Activated naive CD8-positive, alpha-beta T cell (primary cell): ENCODE measurements at regions not wholly inside any gene's neighbourhood (a gene's known extent, or its start where the extent isn't known, plus 50 kb on each side); places are given as distances from the start of the nearest gene placed in this dataset.
A peak's percentile ranks its signal among the peaks of the same experiment; 100 is the strongest.

Source experiments
- H3K27ac Mint-ChIP-seq: one replicate; pipeline ENCODE4 v1.8.0; 2021; ENCODE audit warnings: mixed read lengths
- H3K27me3 Mint-ChIP-seq: one replicate; pipeline ENCODE4 v1.8.0; 2021; ENCODE audit warnings: mixed read lengths
- H3K36me3 Mint-ChIP-seq: one replicate; pipeline ENCODE4 v1.8.0; 2021; ENCODE audit warnings: mixed read lengths
- H3K4me1 Mint-ChIP-seq: one replicate; pipeline ENCODE4 v1.8.0; 2021; ENCODE audit warnings: low read depth, mixed read lengths
- H3K4me3 Mint-ChIP-seq: one replicate; pipeline ENCODE4 v1.8.0; 2021; ENCODE audit warnings: mild to moderate bottlenecking, mixed read lengths
- H3K9me3 Mint-ChIP-seq: one replicate; pipeline ENCODE4 v1.8.0; 2021; ENCODE audit warnings: low read depth, mixed read lengths

GRCh38 chr7:96484091-96484490 is 162.2 kb upstream of the SLC25A13 start:
- H3K4me3 Mint-ChIP-seq = no peak overlapping the region
- peaks cover 2% of the 10 kb centered on the region for H3K4me1 Mint-ChIP-seq
- H3K9me3 Mint-ChIP-seq = no peaks in the 10 kb centered on the region
- H3K36me3 Mint-ChIP-seq = no peaks in the 10 kb centered on the region
- H3K27ac Mint-ChIP-seq = no peak overlapping the region
- H3K27me3 Mint-ChIP-seq = no peaks in the 10 kb centered on the region

DNA sequence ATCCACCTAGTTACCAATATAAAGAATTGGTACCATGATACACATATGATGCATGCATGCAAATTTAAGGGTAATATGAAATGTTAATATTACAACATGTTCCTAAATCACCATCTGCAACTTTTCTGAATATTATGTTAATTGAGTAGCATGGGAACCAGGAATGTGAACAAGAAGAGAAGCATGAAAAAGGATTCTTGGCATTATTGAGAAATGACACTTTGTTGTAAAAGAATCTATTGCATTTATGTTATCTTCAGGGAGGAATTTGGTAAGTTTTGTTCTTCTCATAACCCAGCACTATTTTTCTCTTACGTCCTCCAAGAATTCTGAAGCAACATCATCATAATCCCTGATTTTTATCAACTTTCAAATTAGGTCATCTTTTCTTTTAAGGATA is 159.9 kb upstream of the SLC25A13 start:
- Mint-ChIP-seq H3K4me1 (peaks cover 9% of the 10 kb centered on the region), H3K4me3 (no peak overlapping the region), H3K9me3 (no peaks in the 10 kb centered on the region), H3K27ac (no peak overlapping the region), H3K27me3 (no peaks in the 10 kb centered on the region), H3K36me3 (no peaks in the 10 kb centered on the region)

- H3K4me1 Mint-ChIP-seq = peaks cover 9% of the 10 kb centered on the region
- no peaks in the 10 kb centered on the region for H3K36me3 Mint-ChIP-seq
- H3K9me3 Mint-ChIP-seq = no peaks in the 10 kb centered on the region
- peak overlapping the region; percentile 42 for H3K4me3 Mint-ChIP-seq
- H3K27me3 Mint-ChIP-seq = peaks cover 1% of the 10 kb centered on the region
- H3K27ac Mint-ChIP-seq = no peak overlapping the region
Observed at GRCh38 chr7:96479015-96479645, 157.2 kb upstream of the SLC25A13 start.

GRCh38 chr7:96471606-96472005 is 149.7 kb upstream of the SLC25A13 start:
- Mint-ChIP-seq H3K27ac (no peak overlapping the region), H3K4me1 (peaks cover 9% of the 10 kb centered on the region), H3K9me3 (no peaks in the 10 kb centered on the region), H3K4me3 (no peak overlapping the region), H3K27me3 (peaks cover 3% of the 10 kb centered on the region), H3K36me3 (no peaks in the 10 kb centered on the region)

- H3K27ac Mint-ChIP-seq = no peak overlapping the region
- H3K36me3 Mint-ChIP-seq = no peaks in the 10 kb centered on the region
- no peaks in the 10 kb centered on the region for H3K9me3 Mint-ChIP-seq
- no peak overlapping the region for H3K4me3 Mint-ChIP-seq
- H3K4me1 Mint-ChIP-seq = no peaks in the 10 kb centered on the region
- H3K27me3 Mint-ChIP-seq = peaks cover 4% of the 10 kb centered on the region
Observed at GRCh38 chr7:96452146-96452545, 130.2 kb upstream of the SLC25A13 start.

GRCh38 chr7:96449094-96449493 is 127.2 kb upstream of the SLC25A13 start:
- H3K9me3 Mint-ChIP-seq = no peaks in the 10 kb centered on the region
- H3K36me3 Mint-ChIP-seq = no peaks in the 10 kb centered on the region
- H3K4me3 Mint-ChIP-seq = no peak overlapping the region
- H3K27me3 Mint-ChIP-seq = peaks cover 4% of the 10 kb centered on the region
- H3K27ac Mint-ChIP-seq = no peak overlapping the region
- no peaks in the 10 kb centered on the region for H3K4me1 Mint-ChIP-seq

- Mint-ChIP-seq H3K27me3 (peaks cover 4% of the 10 kb centered on the region), H3K9me3 (no peaks in the 10 kb centered on the region), H3K4me3 (no peak overlapping the region), H3K36me3 (no peaks in the 10 kb centered on the region), H3K27ac (no peak overlapping the region), H3K4me1 (no peaks in the 10 kb centered on the region)
Observed at GRCh38 chr7:96447109-96447645, 125.3 kb upstream of the SLC25A13 start.

- H3K4me1 Mint-ChIP-seq = no peaks in the 10 kb centered on the region
- H3K36me3 Mint-ChIP-seq = no peaks in the 10 kb centered on the region
- H3K27me3 Mint-ChIP-seq = peaks cover 3% of the 10 kb centered on the region
- H3K9me3 Mint-ChIP-seq = no peaks in the 10 kb centered on the region
- H3K27ac Mint-ChIP-seq = no peak overlapping the region
- no peak overlapping the region for H3K4me3 Mint-ChIP-seq
Observed at GRCh38 chr7:96441436-96442084, 119.7 kb upstream of the SLC25A13 start.

DNA sequence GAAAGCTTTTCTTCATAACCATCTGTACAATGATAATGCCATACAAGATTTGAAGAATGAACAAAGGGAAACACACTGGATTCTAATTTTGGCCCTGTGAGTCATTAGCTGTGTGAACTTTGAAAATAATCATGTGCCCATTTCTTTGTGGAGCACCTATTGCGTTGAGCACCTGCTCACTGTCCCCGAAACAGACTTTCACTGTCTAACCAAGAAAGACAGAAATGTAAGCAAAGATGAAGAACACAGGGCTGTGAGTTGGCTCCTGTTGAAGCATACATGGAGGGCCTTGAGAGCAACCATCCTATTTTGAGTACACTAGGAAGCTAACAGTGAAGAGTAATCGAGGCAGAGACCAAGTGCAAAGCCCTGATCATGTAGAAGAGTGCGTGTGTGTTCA is 118.4 kb upstream of the SLC25A13 start:
- H3K4me1 Mint-ChIP-seq = no peaks in the 10 kb centered on the region
- no peak overlapping the region for H3K4me3 Mint-ChIP-seq
- H3K27me3 Mint-ChIP-seq = peaks cover 6% of the 10 kb centered on the region
- H3K27ac Mint-ChIP-seq = no peak overlapping the region
- no peaks in the 10 kb centered on the region for H3K36me3 Mint-ChIP-seq
- H3K9me3 Mint-ChIP-seq = no peaks in the 10 kb centered on the region

DNA sequence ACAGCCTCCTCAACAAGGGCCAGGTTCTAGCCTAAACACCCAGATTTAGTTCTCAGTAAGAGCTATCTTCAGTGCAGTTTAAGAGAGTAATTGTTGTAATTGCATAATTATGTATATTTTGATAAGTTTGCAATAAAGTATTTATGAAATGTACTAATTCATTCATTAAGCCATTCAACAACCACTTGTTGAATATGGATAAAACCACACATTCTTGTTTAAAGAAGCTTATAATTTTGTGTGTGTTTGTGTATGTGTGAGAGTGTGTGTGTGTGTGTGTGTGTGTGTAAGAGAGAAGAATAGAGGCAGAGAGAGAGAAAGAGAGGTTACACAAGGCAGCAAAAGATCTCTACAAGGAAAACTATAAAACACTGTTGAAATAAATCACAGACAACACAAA is 115.0 kb upstream of the SLC25A13 start:
- Mint-ChIP-seq H3K36me3 (no peaks in the 10 kb centered on the region), H3K27me3 (peaks cover 6% of the 10 kb centered on the region), H3K9me3 (no peaks in the 10 kb centered on the region), H3K27ac (no peak overlapping the region), H3K4me3 (no peak overlapping the region), H3K4me1 (no peaks in the 10 kb centered on the region)

DNA sequence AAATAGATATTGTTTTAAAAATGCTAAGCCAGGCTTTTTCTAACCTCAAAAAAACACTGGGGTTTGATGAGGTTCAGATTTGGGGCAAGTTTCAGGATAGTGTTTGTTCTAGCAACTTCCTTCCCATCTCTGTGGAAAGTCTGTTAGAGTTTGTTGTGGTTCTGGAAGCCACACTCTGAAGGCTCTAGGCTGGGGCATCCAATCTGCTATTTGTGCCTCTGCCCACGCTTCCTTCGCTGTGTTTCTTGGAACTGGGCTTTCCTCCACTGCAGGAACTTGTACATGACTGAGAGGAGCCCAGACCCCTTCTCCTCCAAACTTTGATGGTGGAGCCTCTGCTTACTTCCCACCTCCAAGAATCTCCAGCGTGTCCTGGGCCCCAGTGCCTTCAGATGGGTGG is 108.5 kb upstream of the SLC25A13 start:
- Mint-ChIP-seq H3K27ac (no peak overlapping the region), H3K4me3 (no peak overlapping the region)

GRCh38 chr7:96427143-96427542 is 105.2 kb upstream of the SLC25A13 start:
- H3K27me3 Mint-ChIP-seq = peaks cover 14% of the 10 kb centered on the region
- no peak overlapping the region for H3K4me3 Mint-ChIP-seq
- H3K9me3 Mint-ChIP-seq = no peaks in the 10 kb centered on the region
- no peak overlapping the region for H3K27ac Mint-ChIP-seq
- peaks cover 8% of the 10 kb centered on the region for H3K4me1 Mint-ChIP-seq
- H3K36me3 Mint-ChIP-seq = peaks cover 2% of the 10 kb centered on the region

More for the DNA sequence above, 108.5 kb upstream of the SLC25A13 start:
- Mint-ChIP-seq H3K4me1 (peaks cover 8% of the 10 kb centered on the region), H3K27me3 (peaks cover 6% of the 10 kb centered on the region), H3K36me3 (peaks cover 2% of the 10 kb centered on the region), H3K9me3 (no peaks in the 10 kb centered on the region)

GRCh38 chr7:96426685-96427084 is 104.8 kb upstream of the SLC25A13 start:
- Mint-ChIP-seq H3K27ac (no peak overlapping the region), H3K4me3 (no peak overlapping the region), H3K4me1 (peaks cover 8% of the 10 kb centered on the region), H3K36me3 (peaks cover 2% of the 10 kb centered on the region), H3K27me3 (peaks cover 14% of the 10 kb centered on the region), H3K9me3 (no peaks in the 10 kb centered on the region)

DNA sequence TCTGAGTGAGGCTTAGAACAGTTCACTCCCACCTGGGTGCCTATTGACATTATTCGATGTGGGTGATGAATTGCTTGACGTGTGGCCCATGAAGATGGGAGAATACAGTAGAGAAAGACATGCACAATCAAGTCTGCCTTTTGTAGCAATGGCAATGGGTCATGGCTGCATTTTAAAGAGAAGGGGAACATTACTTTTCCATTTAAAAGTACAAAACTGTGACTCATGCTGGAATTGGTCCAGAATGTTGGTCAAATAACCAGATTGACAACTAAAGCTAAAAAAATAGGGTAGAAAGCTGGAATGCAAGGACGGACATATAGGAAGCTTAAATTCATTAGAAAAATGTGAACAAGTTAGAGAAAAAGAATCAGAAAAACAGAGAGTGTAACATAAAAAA is 104.1 kb upstream of the SLC25A13 start:
- Mint-ChIP-seq H3K27me3 (peaks cover 15% of the 10 kb centered on the region), H3K4me3 (no peak overlapping the region), H3K9me3 (no peaks in the 10 kb centered on the region), H3K36me3 (peaks cover 2% of the 10 kb centered on the region), H3K27ac (no peak overlapping the region), H3K4me1 (peaks cover 8% of the 10 kb centered on the region)

GRCh38 chr7:96424411-96424810 is 102.5 kb upstream of the SLC25A13 start:
- no peaks in the 10 kb centered on the region for H3K9me3 Mint-ChIP-seq
- peaks cover 2% of the 10 kb centered on the region for H3K36me3 Mint-ChIP-seq
- H3K27me3 Mint-ChIP-seq = peaks cover 15% of the 10 kb centered on the region
- H3K27ac Mint-ChIP-seq = no peak overlapping the region
- H3K4me1 Mint-ChIP-seq = no peaks in the 10 kb centered on the region
- no peak overlapping the region for H3K4me3 Mint-ChIP-seq

DNA sequence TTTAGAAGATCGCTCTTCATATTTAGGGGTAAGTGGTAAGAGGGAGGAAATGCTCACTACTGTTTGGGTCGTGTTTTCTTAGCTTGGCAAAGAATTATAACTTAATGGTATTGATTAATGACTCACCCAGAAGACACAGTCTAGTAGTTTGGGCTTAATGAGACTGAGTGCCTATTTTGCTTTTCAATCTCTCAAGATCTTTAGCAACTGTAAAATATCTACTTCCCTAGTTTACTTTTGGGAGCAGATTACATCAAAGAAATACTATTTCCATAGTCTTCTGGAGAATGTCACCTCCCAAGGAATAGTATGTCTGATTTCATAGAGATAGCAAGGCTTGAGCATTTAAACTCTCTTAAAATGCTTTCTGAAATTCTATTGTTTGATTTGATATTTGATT is 100.5 kb upstream of the SLC25A13 start:
- Mint-ChIP-seq H3K4me1 (no peaks in the 10 kb centered on the region), H3K27ac (no peak overlapping the region), H3K27me3 (peaks cover 14% of the 10 kb centered on the region), H3K36me3 (no peaks in the 10 kb centered on the region), H3K9me3 (no peaks in the 10 kb centered on the region), H3K4me3 (no peak overlapping the region)
